ENCODE measurements at regions not wholly inside any gene's neighbourhood (a gene's known extent, or its start where the extent isn't known, plus 50 kb on each side); places are given as distances from the start of the nearest gene placed in this dataset.

DNA sequence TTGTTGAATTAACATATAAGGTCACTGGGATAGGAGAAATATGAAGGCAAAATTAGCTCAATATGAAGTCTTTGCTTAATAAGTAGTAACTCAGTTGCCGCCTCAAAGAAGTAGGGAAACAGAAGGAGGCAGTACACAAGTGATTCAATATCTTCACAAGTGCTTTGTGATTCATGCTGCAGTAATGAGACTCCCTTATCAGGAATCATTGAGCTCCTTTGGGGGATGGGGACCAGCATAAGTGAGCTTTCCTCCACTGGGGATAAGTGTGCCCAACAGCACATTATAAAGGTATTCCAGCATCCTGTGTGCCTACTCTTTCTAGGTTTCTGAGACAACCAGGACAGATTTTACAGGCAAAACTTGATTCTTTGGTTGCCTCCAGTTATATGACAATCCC lies 323.4 kb upstream of the UBE2E3 start:
- H3K4me3 ChIP-seq (ENCODE audit: low read length), result no peak overlapping the region; the same call in 1 of the 2 replicates

DNA sequence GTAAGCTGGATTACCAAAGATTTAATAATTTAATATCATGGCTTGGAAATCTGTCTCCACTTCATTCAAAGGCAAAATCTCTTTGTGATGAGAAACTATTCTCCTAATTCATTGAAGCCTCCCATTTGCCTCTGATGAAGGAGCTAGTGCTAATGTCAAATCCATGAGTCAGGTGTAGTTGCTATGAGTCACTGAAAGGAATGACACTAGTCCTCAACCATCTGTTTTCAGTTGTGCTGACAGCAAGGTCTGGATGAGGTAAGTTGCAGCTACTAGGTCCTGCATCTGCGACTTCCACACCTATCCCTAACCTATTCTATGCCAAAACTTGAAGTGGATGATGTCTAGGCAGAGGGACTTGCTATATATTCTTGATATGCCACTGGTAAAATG lies 324.0 kb upstream of the UBE2E3 start:
- H3K4me3 ChIP-seq (ENCODE audit: low read length), result peak overlapping the region; percentile 29; the same call in 1 of the 2 replicates
- no TSS peak for BruUV-seq (replicated peaks)
- POLR2A ChIA-PET (ENCODE audit: unreplicated experiment), result interaction anchor here (1.0 kb wide), 1 partner anchor 73 kb away, joined by 3 read pairs; no protein-coding TSS in a partner anchor
- CTCF ChIA-PET, result interaction anchor here (0.6 to 0.7 kb wide), 2 partner anchors 18 to 59 kb away, joined by 3 read pairs; no protein-coding TSS in a partner anchor
- peaks cover 39% of the 10 kb centered on the region for H3K4me1 ChIP-seq (ENCODE audit: insufficient read depth, low read length)
- no peaks in the 10 kb centered on the region for H3K9me3 ChIP-seq (ENCODE audit: low read length)
- no peaks in the 10 kb centered on the region for H3K27me3 ChIP-seq (ENCODE audit: low read length)
- H3K27ac ChIP-seq (ENCODE audit: low read length), result peak overlapping the region; percentile 52
- TF ChIP-seq EZH2phosphoT487 (IDR thresholded peaks at IDR 0.05; ENCODE audit: borderline replicate concordance, low read length), result no peak
- TF ChIP-seq CTCF (conservative IDR thresholded peaks at IDR 0.05; ENCODE audit: low read depth, low read length), result no peak
- TF ChIP-seq EZH2 (IDR thresholded peaks at IDR 0.05; ENCODE audit: low read length, unreplicated experiment), result no peak
- intact Hi-C loops (cut with micrococcal nuclease), result no loop called here
- peak overlapping the region; percentile 69 for H3K4me2 ChIP-seq (ENCODE audit: low read length)
- ATAC-seq, result peak; percentile 95
- no peaks in the 10 kb centered on the region for H3K79me2 ChIP-seq (ENCODE audit: low read length)
- no peak overlapping the region for H3K9ac ChIP-seq (ENCODE audit: low read length)
- H2AFZ ChIP-seq (ENCODE audit: low read length), result no peak overlapping the region
- DNase-seq, result peak; percentile 91
- H3K9me2 ChIP-seq (replicated peaks; ENCODE audit: low read length), result 0 out of 2 replicates have a peak, but pooled peaks cover 3% of the 10 kb centered on the region
- H3F3A ChIP-seq (ENCODE audit: low read length, unreplicated experiment), result no peaks in the 10 kb centered on the region
- no peaks in the 10 kb centered on the region for H4K20me1 ChIP-seq (ENCODE audit: low read length)
- no peaks in the 10 kb centered on the region; the same call in 1 of the 2 replicates for H3K36me3 ChIP-seq (ENCODE audit: low read depth, low read length)

More for the DNA sequence above, 323.4 kb upstream of the UBE2E3 start:
- Histone ChIP-seq H3K36me3 (ENCODE audit: low read depth, low read length) (no peaks in the 10 kb centered on the region; the same call in 1 of the 2 replicates), H3K79me2 (ENCODE audit: low read length) (no peaks in the 10 kb centered on the region), H3K27ac (ENCODE audit: low read length) (peak overlapping the region; percentile 52), H3K27me3 (ENCODE audit: low read length) (no peaks in the 10 kb centered on the region), H3K4me1 (ENCODE audit: insufficient read depth, low read length) (peaks cover 44% of the 10 kb centered on the region), H3K4me2 (ENCODE audit: low read length) (peak overlapping the region; percentile 69), H3K9ac (ENCODE audit: low read length) (no peak overlapping the region), H3F3A (ENCODE audit: low read length, unreplicated experiment) (no peaks in the 10 kb centered on the region), H2AFZ (ENCODE audit: low read length) (no peak overlapping the region), H4K20me1 (ENCODE audit: low read length) (no peaks in the 10 kb centered on the region), H3K9me3 (ENCODE audit: low read length) (no peaks in the 10 kb centered on the region), H3K9me2 (replicated peaks; ENCODE audit: low read length) (0 out of 2 replicates have a peak, but pooled peaks cover 3% of the 10 kb centered on the region)
- ChIA-PET POLR2A (ENCODE audit: unreplicated experiment) (interaction anchor here (1.0 kb wide), 1 partner anchor 72 kb away, joined by 3 read pairs; no protein-coding TSS in a partner anchor), CTCF (interaction anchor here (0.6 to 0.7 kb wide), 2 partner anchors 18 to 60 kb away, joined by 3 read pairs; no protein-coding TSS in a partner anchor)
- ATAC-seq (peak; percentile 68), DNase-seq (peak; percentile 90)
- no TSS peak for BruUV-seq (replicated peaks)
- TF ChIP-seq EZH2phosphoT487 (IDR thresholded peaks at IDR 0.05; ENCODE audit: borderline replicate concordance, low read length) (no peak), CTCF (conservative IDR thresholded peaks at IDR 0.05; ENCODE audit: low read depth, low read length) (no peak; the same call in 1 of the 2 replicates), EZH2 (IDR thresholded peaks at IDR 0.05; ENCODE audit: low read length, unreplicated experiment) (no peak)
- intact Hi-C loops (cut with micrococcal nuclease), result no loop called here

DNA sequence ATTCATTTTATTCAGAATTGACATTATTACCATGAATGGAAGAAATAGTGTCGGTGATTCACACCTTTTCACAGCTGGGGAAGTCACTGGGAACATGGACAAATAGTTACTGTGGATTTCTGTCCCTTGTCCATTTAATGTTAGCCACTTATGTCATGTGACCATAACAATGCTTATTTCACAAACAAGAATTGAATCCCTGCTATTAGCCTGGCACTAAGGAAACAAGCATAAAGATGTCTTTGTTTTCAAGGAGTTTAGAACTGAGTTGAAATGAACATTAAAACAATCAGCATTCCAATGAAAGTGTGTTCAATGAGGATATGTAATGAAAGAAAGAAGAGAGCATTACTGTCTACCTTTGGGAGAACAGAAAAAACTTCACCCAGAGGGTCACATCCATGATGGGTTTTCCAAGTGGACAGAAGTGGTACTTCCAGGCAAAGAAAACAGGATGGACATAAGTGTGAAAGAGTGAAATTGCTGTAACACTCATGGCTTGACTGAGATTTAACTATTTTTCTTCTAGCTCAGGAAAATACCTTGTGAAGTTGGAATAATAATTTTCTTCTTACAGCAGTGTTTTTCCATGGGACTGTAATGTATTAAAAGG lies 324.5 kb upstream of the UBE2E3 start:
- H3K36me3 ChIP-seq (ENCODE audit: low read depth, low read length), result no peaks in the 10 kb centered on the region; the same call in 1 of the 2 replicates

More for the DNA sequence above, 324.5 kb upstream of the UBE2E3 start:
- H4K20me1 ChIP-seq (ENCODE audit: low read length), result no peaks in the 10 kb centered on the region
- H3K4me2 ChIP-seq (ENCODE audit: low read length), result peak overlapping the region; percentile 69
- H3K9ac ChIP-seq (ENCODE audit: low read length), result no peak overlapping the region
- ChIA-PET CTCF (interaction anchor here (0.7 kb wide), 1 partner anchor 59 kb away, joined by 3 read pairs; no protein-coding TSS in a partner anchor), POLR2A (ENCODE audit: unreplicated experiment) (interaction anchor here (1.0 kb wide), 1 partner anchor 73 kb away, joined by 3 read pairs; no protein-coding TSS in a partner anchor)
- H3K4me3 ChIP-seq (ENCODE audit: low read length), result no peak overlapping the region
- no peaks in the 10 kb centered on the region for H3K9me3 ChIP-seq (ENCODE audit: low read length)
- H2AFZ ChIP-seq (ENCODE audit: low read length), result no peak overlapping the region
- ATAC-seq (no peak), DNase-seq (no peak)
- no peaks in the 10 kb centered on the region for H3K79me2 ChIP-seq (ENCODE audit: low read length)
- intact Hi-C loops (cut with micrococcal nuclease), result no loop called here
- 0 out of 2 replicates have a peak, but pooled peaks cover 3% of the 10 kb centered on the region for H3K9me2 ChIP-seq (replicated peaks; ENCODE audit: low read length)
- H3F3A ChIP-seq (ENCODE audit: low read length, unreplicated experiment), result no peaks in the 10 kb centered on the region
- BruUV-seq (replicated peaks), result no TSS peak
- peaks cover 38% of the 10 kb centered on the region for H3K4me1 ChIP-seq (ENCODE audit: insufficient read depth, low read length)
- H3K27me3 ChIP-seq (ENCODE audit: low read length), result no peaks in the 10 kb centered on the region
- TF ChIP-seq EZH2phosphoT487 (IDR thresholded peaks at IDR 0.05; ENCODE audit: borderline replicate concordance, low read length), result no peak
- TF ChIP-seq CTCF (conservative IDR thresholded peaks at IDR 0.05; ENCODE audit: low read depth, low read length), result 0 out of 2 replicates have a peak, but pooled peaks have one; percentile 20
- peak overlapping the region; percentile 52 for H3K27ac ChIP-seq (ENCODE audit: low read length)
